HG02610 (cell line): ENCODE measurements at regions not wholly inside any gene's neighbourhood (a gene's known extent, or its start where the extent isn't known, plus 50 kb on each side); places are given as distances from the start of the nearest gene placed in this dataset.

Experiments used
- ATAC-seq: cut with Tn5 transposase; IDR thresholded peaks from one replicate; pipeline ENCODE4 v1.9.1; 2021; ENCODE audit warnings: mild to moderate bottlenecking, moderate library complexity; ENCODE audit not compliant: unreplicated experiment

DNA sequence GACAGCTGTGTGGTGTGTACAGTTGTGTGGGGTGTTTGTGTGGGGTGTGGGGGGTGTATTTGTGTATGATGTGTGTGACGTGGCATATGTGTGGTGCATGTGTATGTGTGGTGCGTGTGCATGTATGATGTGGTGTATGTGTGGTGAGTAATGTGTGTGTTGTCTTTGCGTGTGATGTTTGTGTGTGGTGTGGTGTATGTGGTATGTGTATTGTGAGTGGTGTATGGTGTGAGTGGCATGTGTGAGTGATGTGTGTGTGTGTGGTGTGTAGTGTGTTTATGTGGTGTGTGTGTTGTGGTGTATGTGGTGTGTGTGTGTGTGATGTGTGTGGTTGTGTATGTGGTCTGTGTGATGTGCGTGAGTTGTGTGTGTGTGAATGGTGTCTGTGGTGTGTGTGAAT, 191.1 kb downstream of the MELK start:
- ATAC-seq = no peak

DNA sequence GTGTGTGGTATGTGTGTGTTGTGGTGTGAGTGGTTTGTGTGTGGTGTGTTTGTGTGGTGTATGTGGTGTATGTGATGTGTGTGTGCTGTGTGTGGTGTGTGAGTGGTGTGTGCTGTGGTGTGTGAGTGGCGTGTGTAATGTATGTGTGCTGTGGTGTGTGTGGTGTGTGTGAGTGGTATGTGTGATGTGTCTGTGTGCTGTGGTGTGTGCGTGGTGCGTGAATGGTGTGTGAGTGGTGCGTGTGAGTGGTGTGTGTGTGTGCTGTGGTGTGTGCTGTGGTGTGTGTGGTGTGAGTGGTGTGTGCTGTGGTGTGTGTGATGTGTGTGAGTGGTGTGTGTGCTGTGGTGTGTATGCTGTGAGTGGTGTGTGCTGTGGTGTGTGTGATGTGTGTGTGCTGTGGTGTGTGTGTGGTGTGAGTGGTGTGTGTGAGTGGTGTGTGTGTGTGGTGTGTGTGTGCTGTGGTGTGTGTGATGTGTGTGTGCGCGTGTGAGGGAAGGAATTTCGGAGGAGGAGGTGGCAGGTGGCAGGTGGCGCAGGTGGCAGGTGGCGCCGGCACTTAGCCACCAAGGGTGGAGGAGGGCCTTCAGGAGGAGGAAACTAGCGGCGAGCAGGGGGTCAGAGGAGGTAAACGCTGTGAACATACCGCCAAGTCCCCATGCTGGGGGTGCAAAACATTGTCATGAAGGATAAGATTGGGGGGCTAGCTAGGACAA, 191.8 kb downstream of the MELK start:
- ATAC-seq = no peak

DNA sequence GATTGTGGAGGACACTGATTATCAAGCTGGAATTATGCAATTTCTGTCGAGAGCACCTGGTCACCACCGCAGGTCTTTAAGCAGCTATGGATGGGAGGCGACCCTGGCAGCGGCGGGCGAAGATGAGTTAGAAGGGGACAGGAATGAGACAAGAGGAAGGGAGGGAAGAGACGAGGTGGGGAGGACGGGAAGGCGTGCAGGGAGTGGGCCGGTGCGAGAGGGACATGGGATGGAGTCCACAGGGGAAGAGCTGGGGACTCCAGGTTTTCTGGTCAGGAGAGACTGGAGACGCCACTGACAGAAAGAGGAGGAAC, 192.3 kb downstream of the MELK start:
- ATAC-seq = no peak

DNA sequence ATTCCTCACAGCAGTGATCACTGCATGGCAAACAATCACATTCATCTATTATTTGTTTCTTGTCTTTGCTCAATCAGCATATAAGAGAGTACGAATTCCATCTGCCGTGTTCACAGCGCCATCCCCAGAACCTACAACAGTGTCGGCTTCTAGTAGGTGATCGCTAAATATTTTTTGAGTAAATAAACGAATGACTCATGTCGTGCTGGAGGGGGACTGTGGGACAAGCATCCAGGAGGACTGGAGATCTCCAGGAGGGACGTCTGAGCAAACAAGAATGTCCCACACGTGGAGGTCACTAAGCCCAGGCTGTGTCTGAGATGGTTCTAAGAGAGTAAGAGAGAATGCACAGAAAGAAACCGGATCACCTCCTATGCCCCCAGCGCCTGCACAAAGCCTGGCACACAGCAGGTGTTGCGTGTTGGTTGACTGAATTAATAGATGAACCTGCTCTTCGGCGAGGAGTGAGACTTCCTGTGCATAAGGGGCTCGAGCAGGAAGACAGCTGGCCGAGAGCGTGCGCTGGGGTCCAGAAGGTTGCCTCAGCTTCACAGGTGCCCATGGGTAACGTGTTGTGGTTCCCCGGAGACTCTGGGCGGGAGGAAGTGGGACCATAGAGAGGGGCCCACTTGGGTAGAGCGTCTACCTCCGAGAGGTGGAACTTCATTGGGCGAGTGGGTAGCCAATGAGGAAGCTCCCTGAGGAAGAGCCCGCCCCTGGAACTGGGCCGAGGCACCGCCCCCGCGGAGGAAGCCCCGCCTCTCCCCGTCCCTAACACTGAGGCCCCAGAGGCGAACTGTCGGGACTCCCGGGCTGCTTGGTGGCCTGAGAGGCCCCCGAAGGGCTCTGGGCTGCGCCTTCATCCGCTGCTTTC, 193.0 kb downstream of the MELK start:
- ATAC-seq = peak; percentile 100

DNA sequence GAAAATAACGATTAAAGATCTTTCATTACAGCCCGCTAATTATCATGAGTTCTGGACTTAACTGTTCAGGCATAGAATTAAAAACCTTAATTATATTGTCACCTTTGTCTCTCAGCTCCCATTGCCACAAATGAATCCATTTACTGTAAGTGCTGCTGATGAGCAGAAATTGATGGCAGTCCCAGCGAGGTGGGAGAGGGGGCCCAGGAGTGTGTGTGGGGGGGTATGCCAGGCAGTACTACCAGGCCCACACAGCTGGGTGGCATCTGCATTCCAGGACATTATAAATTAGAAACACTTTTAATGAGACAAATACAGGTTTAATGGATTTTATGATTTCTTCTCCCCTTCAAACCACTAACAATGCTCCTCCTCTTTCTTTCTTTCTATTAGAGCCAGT, 196.0 kb downstream of the MELK start:
- ATAC-seq = no peak

DNA sequence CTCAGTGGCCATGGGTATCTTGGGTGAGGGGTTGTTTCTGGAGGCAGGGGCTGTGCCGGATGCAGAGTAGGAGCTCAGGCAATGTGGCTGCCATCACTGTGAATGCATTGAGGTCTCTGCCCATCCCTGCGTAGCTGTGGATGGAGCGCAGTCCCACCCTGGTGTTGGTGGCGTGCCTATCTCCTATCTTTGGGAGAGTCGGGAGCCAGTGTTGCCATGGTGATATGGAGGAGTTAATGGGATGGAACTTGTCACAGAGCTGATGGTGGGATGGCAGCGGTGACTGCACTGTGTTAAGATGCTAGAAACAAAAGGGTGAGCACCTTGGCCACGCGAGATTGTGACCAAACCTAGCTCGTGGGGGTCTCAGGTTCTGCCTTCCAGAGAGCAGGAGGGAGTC, 197.3 kb downstream of the MELK start:
- no peak for ATAC-seq

DNA sequence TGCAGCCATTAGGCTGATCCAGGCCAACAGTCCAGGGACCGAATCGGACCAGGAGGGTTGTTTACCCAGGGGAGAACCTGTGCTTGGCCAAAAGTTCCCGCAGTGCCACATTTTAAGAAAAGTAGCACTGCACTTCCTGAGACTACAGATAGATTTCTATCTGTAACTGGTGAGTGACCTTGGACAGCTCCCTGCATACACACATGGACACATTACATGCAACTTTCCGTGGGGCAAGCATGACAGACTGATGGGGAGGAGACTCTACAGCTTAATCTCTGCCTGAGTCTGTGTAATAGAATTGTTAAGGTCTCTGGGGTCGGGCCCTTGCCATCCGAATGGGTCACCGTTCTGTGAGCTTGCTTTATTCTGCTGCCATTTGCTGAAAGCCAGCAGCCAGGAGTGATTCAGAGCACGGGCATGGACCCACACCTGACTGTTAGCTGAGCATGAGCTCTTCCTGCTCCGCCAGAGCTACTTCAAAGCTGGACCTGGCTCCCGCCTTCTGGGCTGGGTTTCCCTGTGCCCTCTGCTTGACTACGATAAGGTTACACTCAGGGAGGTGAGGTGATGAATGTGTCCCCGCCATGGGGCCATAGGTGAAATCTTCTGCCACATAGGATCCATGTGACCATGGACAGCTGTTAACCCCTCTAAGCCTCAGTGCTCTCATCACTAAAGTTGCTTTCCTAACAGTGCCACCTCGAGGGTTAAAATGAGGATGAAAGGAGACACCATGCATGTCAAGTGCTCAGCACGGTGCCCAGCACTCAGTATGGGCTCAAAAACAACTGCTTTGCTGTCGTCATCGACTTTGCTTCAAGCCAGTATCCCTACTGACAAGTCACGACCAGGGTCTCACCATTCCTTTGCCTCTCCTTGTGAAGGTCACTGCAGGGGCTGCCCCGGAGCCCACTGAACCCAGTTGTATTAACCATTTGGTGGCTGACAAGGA, 200.0 kb downstream of the MELK start:
- ATAC-seq = no peak

DNA sequence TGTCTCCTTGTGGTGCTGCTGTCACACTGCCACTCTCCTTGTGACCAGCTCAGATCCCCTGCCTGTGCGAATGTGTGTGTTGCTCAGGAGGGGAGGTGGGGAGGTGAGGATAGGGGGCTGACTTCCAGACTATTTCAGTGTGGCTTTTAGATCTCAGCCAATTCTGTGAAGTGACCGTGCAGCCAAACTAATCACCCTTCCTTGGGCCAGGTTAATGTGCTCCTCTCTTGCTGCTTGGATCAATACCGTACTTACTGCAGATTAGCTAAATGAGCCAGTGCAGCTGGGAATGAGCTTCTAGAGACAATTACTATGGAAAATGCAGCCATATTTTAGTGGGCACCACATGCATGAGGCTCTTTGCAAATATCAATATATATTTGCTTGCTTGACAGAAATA, 206.0 kb downstream of the MELK start:
- ATAC-seq = no peak

DNA sequence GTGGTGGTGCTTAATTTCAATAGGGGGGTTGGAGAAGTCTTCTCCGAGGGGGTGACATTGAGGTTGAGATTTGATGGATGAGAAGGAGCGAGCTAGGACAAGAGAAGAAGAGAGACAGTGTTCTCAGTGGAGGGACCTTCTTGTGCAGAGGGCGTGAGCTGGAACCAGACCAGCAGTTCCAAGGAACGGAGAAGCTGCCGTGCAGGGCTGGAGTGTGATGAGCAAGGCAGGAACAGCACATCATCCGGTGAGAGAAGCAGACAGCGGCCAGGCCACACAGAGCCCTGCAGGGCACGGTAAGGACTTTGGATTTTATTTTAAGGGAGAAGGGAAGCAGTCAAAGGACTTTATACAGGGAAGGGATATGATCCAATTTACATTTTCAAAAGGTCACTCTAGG, 206.9 kb downstream of the MELK start:
- ATAC-seq = no peak

DNA sequence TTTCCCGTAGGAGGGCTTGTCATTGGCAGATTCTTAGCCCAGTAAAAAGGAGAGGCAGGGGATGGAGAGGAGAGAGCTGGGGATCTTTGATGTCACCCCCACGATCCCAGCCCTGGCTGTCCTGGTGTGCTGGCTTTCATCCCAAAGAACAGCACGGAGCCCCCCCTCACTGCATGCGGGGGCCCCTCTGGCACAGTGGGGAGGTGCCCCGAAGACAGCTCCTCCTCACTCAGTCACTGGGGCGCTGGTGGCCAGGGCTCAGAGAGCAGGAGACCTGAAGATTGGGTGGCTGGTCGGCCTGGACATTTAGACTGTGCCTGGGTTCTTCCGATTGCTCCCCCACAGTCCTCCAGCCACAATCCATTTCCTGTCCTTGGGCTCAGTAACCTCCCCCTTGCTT, 207.5 kb downstream of the MELK start:
- no peak for ATAC-seq

DNA sequence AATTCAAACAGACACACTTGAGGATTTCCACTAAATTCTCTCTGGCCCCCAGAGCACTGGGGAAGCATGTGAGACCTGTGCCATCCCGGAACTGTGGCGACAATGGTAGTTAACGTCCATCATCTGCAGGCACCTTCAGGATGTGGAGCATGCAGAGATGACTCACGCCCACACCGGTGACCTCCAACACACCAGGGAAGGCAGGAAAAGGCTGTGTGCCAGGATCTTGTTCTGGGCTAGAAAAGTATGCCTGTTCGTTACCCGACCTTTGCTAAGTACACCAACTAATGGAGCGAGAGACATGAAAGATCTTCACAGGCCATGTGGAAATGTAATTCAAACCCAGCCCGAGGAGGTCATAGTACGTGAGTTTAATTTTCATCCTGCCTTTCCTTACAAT, 208.8 kb downstream of the MELK start:
- no peak for ATAC-seq
